ENCODE measurements at regions not wholly inside any gene's neighbourhood (a gene's known extent, or its start where the extent isn't known, plus 50 kb on each side); places are given as distances from the start of the nearest gene placed in this dataset.

DNA sequence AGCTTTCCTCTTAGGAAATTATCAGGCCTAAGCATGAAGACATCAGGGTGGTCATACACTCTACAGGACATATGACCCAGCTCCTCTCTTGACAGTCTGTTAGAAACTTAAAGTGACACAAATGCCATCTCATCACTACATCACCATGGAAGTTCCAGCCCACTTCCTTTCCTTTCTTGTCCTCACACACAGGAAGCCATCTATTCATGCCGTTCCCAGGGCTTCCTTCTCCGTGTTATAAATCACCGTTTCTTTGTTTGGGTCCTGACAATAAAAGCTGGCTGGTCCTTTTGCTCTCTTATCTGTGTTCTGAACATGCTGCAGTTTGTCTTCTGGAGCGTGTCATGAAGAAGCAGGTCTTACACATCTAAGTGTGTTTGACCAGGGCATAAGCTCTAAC is 692.1 kb upstream of the CELF4 start (continued):
- no peak for TF ChIP-seq GABPA (IDR thresholded peaks at IDR 0.05; ENCODE audit: low read depth)
- TF ChIP-seq ZBTB11 (CRISPR knock-in tag; IDR thresholded peaks at IDR 0.05) = no peak
- no peak for TF ChIP-seq KLF5 (IDR thresholded peaks at IDR 0.05; ENCODE audit: partially characterized antibody)

DNA sequence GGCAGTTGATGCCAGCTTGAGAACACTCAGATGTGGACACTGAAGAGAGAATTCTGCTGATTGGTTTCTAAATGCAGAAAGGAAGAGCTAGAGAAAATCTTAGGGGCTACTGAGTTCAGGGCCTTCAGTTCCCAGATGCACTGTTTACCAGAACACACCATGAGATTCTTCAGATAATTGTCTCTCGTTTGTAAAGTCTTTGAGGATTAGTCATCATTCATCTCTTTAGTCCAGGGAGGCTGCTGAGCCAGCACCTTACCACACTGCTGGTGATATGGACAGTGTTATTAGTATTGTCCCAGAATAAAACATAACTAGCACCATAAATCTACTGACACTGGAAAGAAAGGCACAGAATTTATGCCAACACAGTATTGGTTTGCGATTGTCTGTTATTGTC is 690.8 kb upstream of the CELF4 start:
- in situ Hi-C loops (cut with MboI) = no loop called here
- 16% methylated on average over 2 of the region's 2 CpGs for WGBS (ENCODE audit: insufficient coverage, insufficient replicate concordance, low lambda C conversion rate, missing lambda C conversion rate)
- BruUV-seq (replicated peaks) = no TSS peak
- Histone ChIP-seq H3K27me3 (replicated peaks in 1 of 2; ENCODE audit: control insufficient read depth in 2 of 2, insufficient read depth in 2 of 2, low read length in 1 of 2) (no peaks in the 10 kb centered on the region), H3K4me2 (ENCODE audit: control insufficient read depth, insufficient read depth) (no peak overlapping the region), H3K27ac (ENCODE audit: control insufficient read depth, insufficient read depth) (no peak overlapping the region), H3K9ac (ENCODE audit: control insufficient read depth, insufficient read depth, low read length) (no peak overlapping the region), H3K9me3 (replicated peaks; ENCODE audit: control insufficient read depth, insufficient read depth, low read length) (no peaks in the 10 kb centered on the region), H3K36me3 (ENCODE audit: control insufficient read depth in 2 of 2, insufficient read depth in 2 of 2, low read length in 1 of 2) (no peaks in the 10 kb centered on the region), H2AFZ (ENCODE audit: control insufficient read depth, low read depth, low read length) (no peak overlapping the region), H3K79me2 (ENCODE audit: control insufficient read depth, insufficient read depth, low read length) (no peaks in the 10 kb centered on the region), H3K4me3 (no peak overlapping the region), H4K20me1 (ENCODE audit: control insufficient read depth, insufficient read depth) (no peaks in the 10 kb centered on the region), H3K4me1 (ENCODE audit: control insufficient read depth, insufficient read depth, low read length) (no peaks in the 10 kb centered on the region)
- RAD21 ChIA-PET (ENCODE audit: unreplicated experiment) = no interaction called here
- intact Hi-C loops (cut with micrococcal nuclease; ENCODE audit: unreplicated experiment) = no loop called here
- FAIRE-seq (no peak), ATAC-seq (no peak), DNase-seq (ENCODE audit: low read depth, low spot score) (no peak)
- POLR2A ChIA-PET = no interaction called here
- SMC1A ChIA-PET (ENCODE audit: uncharacterized antibody, unreplicated experiment) = no interaction called here
- TF ChIP-seq NR2C2 (IDR thresholded peaks at IDR 0.05; ENCODE audit: borderline replicate concordance, control insufficient read depth, insufficient read length, low read depth) = no peak
- no peak for TF ChIP-seq JUND (IDR thresholded peaks at IDR 0.05; ENCODE audit: low read depth, low read length)
- no peak for TF ChIP-seq ZNF24 (IDR thresholded peaks at IDR 0.05)
- no peak for TF ChIP-seq SREBF1 (IDR thresholded peaks at IDR 0.05; ENCODE audit: low read length)
- no peak for TF ChIP-seq JUNB (IDR thresholded peaks at IDR 0.05)
- no peak for TF ChIP-seq SKIL (IDR thresholded peaks at IDR 0.05; ENCODE audit: low read depth, poor library complexity, severe bottlenecking)
- no peak for TF ChIP-seq TAF1 (IDR thresholded peaks at IDR 0.05; ENCODE audit: borderline replicate concordance, low read depth, low read length)
- no peak for TF ChIP-seq IKZF1 (conservative IDR thresholded peaks at IDR 0.05)
- TF ChIP-seq HCFC1 (IDR thresholded peaks at IDR 0.05; ENCODE audit: low read length) = no peak
- CTCF ChIA-PET = no interaction called here

Data from GM12878 (cell line).